Activated naive CD8-positive, alpha-beta T cell treated with anti-CD3 and anti-CD28 coated beads for 36 hours (primary cell): ENCODE measurements at regions not wholly inside any gene's neighbourhood (a gene's known extent, or its start where the extent isn't known, plus 50 kb on each side); places are given as distances from the start of the nearest gene placed in this dataset.
"Not testable (repeated sequence)": the region's sequence is repeated elsewhere in the genome, so short reads cannot be mapped to it uniquely, and the experiment has no call there.

Source experiments
- DNase-seq: peaks from one replicate; pipeline ENCODE4 v3.0.0; 2021
- H3K27ac Mint-ChIP-seq: one replicate; pipeline ENCODE4 v1.8.0; 2022; ENCODE audit warnings: mild to moderate bottlenecking, moderate library complexity, mixed read lengths
- H3K27me3 Mint-ChIP-seq: one replicate; pipeline ENCODE4 v1.8.0; 2022; ENCODE audit warnings: mild to moderate bottlenecking, mixed read lengths
- H3K36me3 Mint-ChIP-seq: one replicate; pipeline ENCODE4 v1.8.0; 2021; ENCODE audit warnings: mild to moderate bottlenecking, mixed read lengths
- H3K4me1 Mint-ChIP-seq: one replicate; pipeline ENCODE4 v1.8.0; 2021; ENCODE audit warnings: mixed read lengths
- H3K4me3 Mint-ChIP-seq: one replicate; pipeline ENCODE4 v1.8.0; 2022; ENCODE audit warnings: mild to moderate bottlenecking, moderate library complexity, mixed read lengths
- H3K9me3 Mint-ChIP-seq: one replicate; pipeline ENCODE4 v1.8.0; 2022; ENCODE audit warnings: mixed read lengths

- H3K27ac Mint-ChIP-seq: no peak overlapping the region
- no peaks in the 10 kb centered on the region for H3K4me1 Mint-ChIP-seq
- H3K4me3 Mint-ChIP-seq: no peak overlapping the region
- no peaks in the 10 kb centered on the region for H3K36me3 Mint-ChIP-seq
- no peak for DNase-seq
- no peaks in the 10 kb centered on the region for H3K27me3 Mint-ChIP-seq
- H3K9me3 Mint-ChIP-seq: no peaks in the 10 kb centered on the region
Observed at GRCh38 chr3:67200618-67201017, 202.5 kb downstream of the KBTBD8 start.

- no peaks in the 10 kb centered on the region for H3K36me3 Mint-ChIP-seq
- no peaks in the 10 kb centered on the region for H3K4me1 Mint-ChIP-seq
- no peak for DNase-seq
- H3K9me3 Mint-ChIP-seq: no peaks in the 10 kb centered on the region
- H3K4me3 Mint-ChIP-seq: no peak overlapping the region
- no peaks in the 10 kb centered on the region for H3K27me3 Mint-ChIP-seq
- no peak overlapping the region for H3K27ac Mint-ChIP-seq
Observed at GRCh38 chr3:67201026-67201425, 202.9 kb downstream of the KBTBD8 start.

DNA sequence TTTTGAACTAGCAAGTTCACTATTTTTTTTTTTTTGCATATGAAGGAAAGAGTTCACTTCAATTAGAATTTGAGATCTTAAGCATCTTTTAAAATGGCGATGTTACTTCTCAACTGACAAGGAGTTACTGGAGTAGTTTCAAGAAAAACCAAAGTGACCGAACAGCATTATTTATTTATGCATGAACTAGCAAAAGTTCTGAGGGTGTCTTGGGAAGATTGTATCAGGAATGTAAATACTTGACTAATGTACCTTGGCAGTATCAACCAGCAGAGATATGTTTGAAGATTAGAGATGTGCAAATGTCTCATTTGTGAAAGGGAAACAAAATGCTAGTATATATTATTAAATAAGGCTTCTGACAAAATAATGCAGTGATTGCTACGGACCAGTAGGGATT is 203.9 kb downstream of the KBTBD8 start:
- Mint-ChIP-seq H3K4me3 (no peak overlapping the region), H3K27ac (no peak overlapping the region), H3K27me3 (no peaks in the 10 kb centered on the region)

GRCh38 chr3:67204951-67205350 is 206.8 kb downstream of the KBTBD8 start:
- DNase-seq: no peak
- H3K36me3 Mint-ChIP-seq: no peaks in the 10 kb centered on the region
- H3K4me1 Mint-ChIP-seq: no peaks in the 10 kb centered on the region
- H3K4me3 Mint-ChIP-seq: no peak overlapping the region
- no peaks in the 10 kb centered on the region for H3K9me3 Mint-ChIP-seq
- H3K27ac Mint-ChIP-seq: no peak overlapping the region
- no peaks in the 10 kb centered on the region for H3K27me3 Mint-ChIP-seq

More for the DNA sequence above, 203.9 kb downstream of the KBTBD8 start:
- H3K36me3 Mint-ChIP-seq: no peaks in the 10 kb centered on the region
- H3K9me3 Mint-ChIP-seq: no peaks in the 10 kb centered on the region
- no peaks in the 10 kb centered on the region for H3K4me1 Mint-ChIP-seq
- DNase-seq: no peak

- Mint-ChIP-seq H3K9me3 (no peaks in the 10 kb centered on the region), H3K36me3 (no peaks in the 10 kb centered on the region), H3K27me3 (no peaks in the 10 kb centered on the region), H3K27ac (no peak overlapping the region), H3K4me1 (no peaks in the 10 kb centered on the region), H3K4me3 (no peak overlapping the region)
- DNase-seq: no peak
Observed at GRCh38 chr3:67215690-67216089, 217.6 kb downstream of the KBTBD8 start.

GRCh38 chr3:67227030-67227429 is 228.9 kb downstream of the KBTBD8 start:
- Mint-ChIP-seq H3K27ac (no peak overlapping the region), H3K4me3 (no peak overlapping the region), H3K27me3 (no peaks in the 10 kb centered on the region), H3K9me3 (no peaks in the 10 kb centered on the region), H3K4me1 (no peaks in the 10 kb centered on the region), H3K36me3 (no peaks in the 10 kb centered on the region)
- no peak for DNase-seq

DNA sequence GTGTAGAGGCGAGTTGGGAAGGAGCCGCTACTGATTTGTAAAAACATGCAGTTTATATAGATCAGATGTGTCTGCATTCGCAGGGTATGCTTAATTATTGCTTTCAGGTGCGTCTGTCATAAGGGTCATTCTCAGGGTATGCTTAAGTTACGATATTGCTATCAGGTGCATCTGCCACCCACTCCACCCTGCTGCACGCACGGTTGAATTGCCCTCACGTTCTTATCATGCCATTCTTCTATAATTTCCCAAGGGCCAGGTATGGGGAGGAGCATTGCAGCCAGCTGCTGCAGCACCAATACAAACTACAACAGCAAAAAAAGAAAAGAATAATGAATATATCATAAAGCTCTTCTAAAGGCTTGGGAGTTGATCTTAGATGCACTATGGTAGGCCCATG is 230.0 kb downstream of the KBTBD8 start:
- no peaks in the 10 kb centered on the region for H3K27me3 Mint-ChIP-seq
- no peak for DNase-seq
- no peak overlapping the region for H3K4me3 Mint-ChIP-seq
- no peaks in the 10 kb centered on the region for H3K36me3 Mint-ChIP-seq
- H3K27ac Mint-ChIP-seq: no peak overlapping the region
- H3K9me3 Mint-ChIP-seq: no peaks in the 10 kb centered on the region
- H3K4me1 Mint-ChIP-seq: no peaks in the 10 kb centered on the region

GRCh38 chr3:67232642-67233041 is 234.5 kb downstream of the KBTBD8 start:
- H3K4me1 Mint-ChIP-seq: no peaks in the 10 kb centered on the region
- H3K9me3 Mint-ChIP-seq: no peaks in the 10 kb centered on the region
- H3K4me3 Mint-ChIP-seq: no peak overlapping the region
- no peaks in the 10 kb centered on the region for H3K27me3 Mint-ChIP-seq
- no peaks in the 10 kb centered on the region for H3K36me3 Mint-ChIP-seq
- DNase-seq: no peak
- H3K27ac Mint-ChIP-seq: no peak overlapping the region

DNA sequence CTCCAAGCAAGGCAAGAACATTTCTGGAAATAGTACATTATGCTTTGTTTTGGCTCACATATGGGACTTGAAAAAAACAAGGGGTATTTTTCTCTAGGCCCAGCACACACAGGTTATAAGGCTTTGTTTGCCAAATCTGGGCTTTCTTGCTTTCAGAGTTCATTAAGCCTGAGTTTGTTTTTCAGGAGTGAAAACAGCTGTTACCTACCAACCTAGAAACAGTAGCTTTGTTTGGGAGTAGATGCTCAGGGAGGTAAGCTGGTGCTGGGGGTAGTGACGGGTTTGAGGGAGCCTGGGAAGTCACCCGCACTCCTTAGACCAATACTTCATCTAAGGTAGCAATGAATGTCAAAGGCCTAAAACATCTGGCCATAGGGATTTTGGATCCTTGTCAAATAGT is 241.2 kb downstream of the KBTBD8 start:
- Mint-ChIP-seq H3K36me3 (no peaks in the 10 kb centered on the region), H3K4me3 (no peak overlapping the region), H3K9me3 (no peaks in the 10 kb centered on the region), H3K4me1 (no peaks in the 10 kb centered on the region), H3K27ac (no peak overlapping the region), H3K27me3 (no peaks in the 10 kb centered on the region)
- no peak for DNase-seq

GRCh38 chr3:67241084-67241483 is 243.0 kb downstream of the KBTBD8 start:
- Mint-ChIP-seq H3K4me3 (no peak overlapping the region), H3K9me3 (no peaks in the 10 kb centered on the region), H3K36me3 (no peaks in the 10 kb centered on the region), H3K27ac (no peak overlapping the region), H3K4me1 (no peaks in the 10 kb centered on the region), H3K27me3 (no peaks in the 10 kb centered on the region)
- DNase-seq: no peak

- Mint-ChIP-seq H3K4me3 (no peak overlapping the region), H3K27me3 (no peaks in the 10 kb centered on the region), H3K9me3 (no peaks in the 10 kb centered on the region), H3K27ac (no peak overlapping the region), H3K4me1 (no peaks in the 10 kb centered on the region), H3K36me3 (no peaks in the 10 kb centered on the region)
- DNase-seq: no peak
Observed at GRCh38 chr3:67244130-67244529, 246.0 kb downstream of the KBTBD8 start.

DNA sequence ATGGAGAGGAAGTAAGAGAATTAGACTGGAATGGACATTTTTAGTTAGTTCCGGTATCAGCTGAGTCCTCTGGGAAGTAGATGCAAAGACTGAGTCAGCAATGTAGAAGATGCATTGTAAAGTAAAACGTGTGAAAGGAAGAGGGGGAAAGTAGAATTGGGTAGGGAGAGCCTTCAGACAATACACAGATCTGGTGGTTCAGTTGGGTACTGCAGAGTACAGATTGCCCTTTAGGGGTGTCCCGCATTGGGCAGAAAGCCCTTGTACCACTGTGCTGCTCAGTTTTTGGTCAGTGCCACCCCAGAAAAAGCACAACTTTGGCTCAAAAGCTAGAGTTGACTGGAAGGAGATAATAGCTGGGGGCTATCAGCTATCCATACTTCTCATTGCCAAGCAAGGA is 247.4 kb downstream of the KBTBD8 start:
- DNase-seq: no peak
- no peaks in the 10 kb centered on the region for H3K4me1 Mint-ChIP-seq
- H3K27me3 Mint-ChIP-seq: no peaks in the 10 kb centered on the region
- no peak overlapping the region for H3K4me3 Mint-ChIP-seq
- no peaks in the 10 kb centered on the region for H3K9me3 Mint-ChIP-seq
- no peaks in the 10 kb centered on the region for H3K36me3 Mint-ChIP-seq
- H3K27ac Mint-ChIP-seq: no peak overlapping the region

DNA sequence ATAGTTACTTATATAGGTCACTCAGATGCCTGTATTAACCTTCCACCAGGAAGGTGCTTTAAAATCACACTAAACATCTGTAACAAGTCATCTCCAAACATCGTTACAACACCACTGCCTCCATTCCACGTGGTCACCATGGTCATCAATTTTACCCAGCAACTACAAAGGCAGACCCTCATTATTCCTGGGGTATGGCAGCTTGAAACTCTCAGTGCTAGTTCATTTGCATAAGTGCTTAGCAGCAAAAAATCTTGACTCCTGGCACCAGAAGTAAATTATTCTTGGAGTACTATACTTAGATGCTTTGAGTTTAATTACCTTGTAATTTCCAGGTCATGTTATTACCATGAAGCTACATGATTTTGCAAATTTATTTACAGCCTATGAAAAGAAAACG is 250.6 kb downstream of the KBTBD8 start:
- H3K27ac Mint-ChIP-seq: no peak overlapping the region
- H3K4me1 Mint-ChIP-seq: no peaks in the 10 kb centered on the region
- no peaks in the 10 kb centered on the region for H3K27me3 Mint-ChIP-seq
- no peak overlapping the region for H3K4me3 Mint-ChIP-seq
- DNase-seq: no peak
- no peaks in the 10 kb centered on the region for H3K9me3 Mint-ChIP-seq
- H3K36me3 Mint-ChIP-seq: no peaks in the 10 kb centered on the region

DNA sequence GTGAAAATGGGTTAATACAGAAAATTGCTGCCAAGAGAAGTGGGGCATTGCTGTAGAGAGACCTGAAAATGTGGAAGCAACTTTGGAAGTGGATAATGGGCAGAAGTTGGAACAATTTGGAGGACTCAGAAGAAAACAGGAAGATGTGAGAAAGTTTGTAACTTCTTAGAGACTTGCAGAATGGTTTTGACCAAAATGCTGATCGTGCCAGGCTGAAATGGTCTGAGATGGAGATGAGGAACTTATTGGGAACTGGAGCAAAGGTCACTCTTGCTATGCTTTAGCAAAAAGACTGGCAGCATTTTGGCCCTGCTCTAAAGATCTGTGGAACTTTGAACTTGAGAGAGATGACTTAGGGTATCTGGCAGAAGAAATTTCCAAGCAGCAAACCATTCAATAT is 254.8 kb downstream of the KBTBD8 start:
- H3K36me3 Mint-ChIP-seq, H3K27ac Mint-ChIP-seq, H3K4me3 Mint-ChIP-seq, H3K27me3 Mint-ChIP-seq, H3K4me1 Mint-ChIP-seq, DNase-seq: not testable (repeated sequence)
- H3K9me3 Mint-ChIP-seq: peaks cover 13% of the 10 kb centered on the region

DNA sequence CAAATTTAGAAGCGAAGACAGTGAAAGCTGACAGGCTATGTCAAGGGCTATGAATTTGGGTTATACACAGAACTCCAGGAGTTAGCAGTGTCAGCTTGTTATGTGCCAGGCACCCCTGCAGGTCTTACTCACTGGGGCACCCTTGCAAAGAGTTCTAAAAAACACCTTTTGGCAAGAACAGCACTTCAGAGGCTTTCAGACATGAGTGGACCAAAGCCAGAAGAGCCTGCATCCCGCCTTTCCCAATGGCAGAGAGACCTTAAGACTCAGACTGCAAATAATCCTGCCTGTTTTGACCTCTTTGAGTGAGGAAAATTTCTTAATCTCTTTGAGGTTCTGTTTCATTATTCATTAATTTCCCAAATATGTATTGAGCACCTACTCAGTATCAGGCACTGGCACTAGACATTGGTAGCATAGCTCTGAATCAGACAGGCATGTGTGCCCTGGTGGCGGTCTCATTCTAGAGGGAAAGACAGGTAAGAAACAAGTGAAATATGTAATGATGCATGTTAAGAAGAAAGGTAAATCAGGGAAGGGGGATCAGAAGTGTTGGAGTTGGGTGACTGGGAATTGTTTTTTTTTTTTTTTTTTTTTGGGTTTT is 280.0 kb downstream of the KBTBD8 start:
- H3K36me3 Mint-ChIP-seq: no peaks in the 10 kb centered on the region
- H3K27me3 Mint-ChIP-seq: no peaks in the 10 kb centered on the region
- no peak for DNase-seq
- no peak overlapping the region for H3K4me3 Mint-ChIP-seq
- no peaks in the 10 kb centered on the region for H3K4me1 Mint-ChIP-seq
- H3K9me3 Mint-ChIP-seq: peaks cover 8% of the 10 kb centered on the region
- H3K27ac Mint-ChIP-seq: no peak overlapping the region

- Mint-ChIP-seq H3K4me1 (peaks cover 1% of the 10 kb centered on the region), H3K27ac (no peak overlapping the region), H3K36me3 (no peaks in the 10 kb centered on the region), H3K27me3 (no peaks in the 10 kb centered on the region), H3K9me3 (peaks cover 6% of the 10 kb centered on the region), H3K4me3 (no peak overlapping the region)
- no peak for DNase-seq
Observed at GRCh38 chr3:67286586-67286985, 288.5 kb downstream of the KBTBD8 start.
